Testis (tissue), 2 donors: ENCODE measurements at regions not wholly inside any gene's neighbourhood (a gene's known extent, or its start where the extent isn't known, plus 50 kb on each side); places are given as distances from the start of the nearest gene placed in this dataset.

Experiments
- CTCF ChIP-seq, 3 experiments: fragments of 450-650 bp in 2 of 3; fragments of 200-600 bp in 1 of 3; sonication (generic) in 1 of 3; IDR thresholded peaks; one replicate each; pipeline ENCODE4 v1.5.1; 2016 to 2019; ENCODE audit warnings: antibody characterized with exemption in 3 of 3, mild to moderate bottlenecking in 2 of 3, moderate library complexity in 1 of 3
- POLR2A ChIP-seq: fragments of 450-650 bp; IDR thresholded peaks from one replicate; pipeline ENCODE4 v1.6.1; 2017; ENCODE audit warnings: antibody characterized with exemption, mild to moderate bottlenecking, moderate library complexity

- TF ChIP-seq CTCF (IDR thresholded peaks at IDR 0.05), result no peak
- no peak for TF ChIP-seq POLR2A
Observed at GRCh38 chr7:12056977-12057376, 154.1 kb upstream of the TMEM106B start.
